Ishikawa (cell line): ENCODE measurements at regions not wholly inside any gene's neighbourhood (a gene's known extent, or its start where the extent isn't known, plus 50 kb on each side); places are given as distances from the start of the nearest gene placed in this dataset.

Experiments
- CEBPB ChIP-seq: IDR thresholded peaks from 2 replicates; pipeline ENCODE4 v1.6.1; 2012
- CREB1 ChIP-seq: IDR thresholded peaks from 2 replicates; pipeline ENCODE4 v1.6.1; 2012; ENCODE audit warnings: low read depth
- EGR1 ChIP-seq: IDR thresholded peaks from 2 replicates; pipeline ENCODE4 v1.6.1; 2012
- EP300 ChIP-seq: IDR thresholded peaks from 2 replicates; pipeline ENCODE4 v1.6.1; 2012; ENCODE audit warnings: borderline replicate concordance
- FOXM1 ChIP-seq: IDR thresholded peaks from 2 replicates; pipeline ENCODE4 v1.6.1; 2012; ENCODE audit warnings: low read depth, borderline replicate concordance
- NFIC ChIP-seq: IDR thresholded peaks from 2 replicates; pipeline ENCODE4 v1.6.1; 2012
- RAD21 ChIP-seq: IDR thresholded peaks from 2 replicates; pipeline ENCODE4 v1.6.1; 2012; ENCODE audit warnings: low read depth
- TCF12 ChIP-seq: IDR thresholded peaks from 2 replicates; pipeline ENCODE4 v1.6.1; 2012; ENCODE audit warnings: low read depth
- TEAD4 ChIP-seq: IDR thresholded peaks from 2 replicates; pipeline ENCODE4 v1.6.1; 2012
- YY1 ChIP-seq: IDR thresholded peaks from 2 replicates; pipeline ENCODE4 v1.6.1; 2012; ENCODE audit warnings: low read depth
- ZBTB7A ChIP-seq: IDR thresholded peaks from 2 replicates; pipeline ENCODE4 v1.6.1; 2012; ENCODE audit warnings: low read depth
- TF ChIP-seq, protein P1 (sequence below): IDR thresholded peaks from 2 replicates; pipeline ENCODE4 v1.6.1; 2012; ENCODE audit warnings: low read depth, mild to moderate bottlenecking
- TF ChIP-seq, protein P2 (sequence below): IDR thresholded peaks from 2 replicates; pipeline ENCODE4 v1.6.1; 2012
- TF ChIP-seq, protein P3 (sequence below): IDR thresholded peaks from 2 replicates; pipeline ENCODE4 v1.6.1; 2012

DNA sequence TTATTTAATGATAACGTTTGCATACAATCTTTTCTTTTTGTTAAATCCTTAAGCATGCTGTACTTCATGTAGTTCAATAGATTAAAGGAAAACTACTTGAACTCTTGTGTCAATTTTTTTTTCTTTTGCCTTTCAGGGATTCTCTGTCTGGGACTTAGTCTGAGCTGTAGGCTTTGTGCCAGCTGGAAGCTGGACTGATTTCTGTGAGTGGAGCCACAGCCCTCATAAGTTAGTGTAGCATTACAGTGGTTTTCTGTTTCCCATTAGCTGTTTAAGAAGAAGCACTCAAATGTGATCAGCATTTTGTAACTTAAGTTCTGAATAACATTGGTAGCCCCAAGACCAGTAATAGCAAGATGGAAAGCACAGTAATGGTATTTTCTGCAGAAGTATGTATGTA is 330.6 kb upstream of the MEF2C start:
- no peak for TF ChIP-seq TCF12
- TF ChIP-seq TEAD4, result no peak
- no peak for TF ChIP-seq CREB1
- no peak for TF ChIP-seq NFIC
- no peak for TF ChIP-seq ZBTB7A
- TF ChIP-seq, protein P1, sequence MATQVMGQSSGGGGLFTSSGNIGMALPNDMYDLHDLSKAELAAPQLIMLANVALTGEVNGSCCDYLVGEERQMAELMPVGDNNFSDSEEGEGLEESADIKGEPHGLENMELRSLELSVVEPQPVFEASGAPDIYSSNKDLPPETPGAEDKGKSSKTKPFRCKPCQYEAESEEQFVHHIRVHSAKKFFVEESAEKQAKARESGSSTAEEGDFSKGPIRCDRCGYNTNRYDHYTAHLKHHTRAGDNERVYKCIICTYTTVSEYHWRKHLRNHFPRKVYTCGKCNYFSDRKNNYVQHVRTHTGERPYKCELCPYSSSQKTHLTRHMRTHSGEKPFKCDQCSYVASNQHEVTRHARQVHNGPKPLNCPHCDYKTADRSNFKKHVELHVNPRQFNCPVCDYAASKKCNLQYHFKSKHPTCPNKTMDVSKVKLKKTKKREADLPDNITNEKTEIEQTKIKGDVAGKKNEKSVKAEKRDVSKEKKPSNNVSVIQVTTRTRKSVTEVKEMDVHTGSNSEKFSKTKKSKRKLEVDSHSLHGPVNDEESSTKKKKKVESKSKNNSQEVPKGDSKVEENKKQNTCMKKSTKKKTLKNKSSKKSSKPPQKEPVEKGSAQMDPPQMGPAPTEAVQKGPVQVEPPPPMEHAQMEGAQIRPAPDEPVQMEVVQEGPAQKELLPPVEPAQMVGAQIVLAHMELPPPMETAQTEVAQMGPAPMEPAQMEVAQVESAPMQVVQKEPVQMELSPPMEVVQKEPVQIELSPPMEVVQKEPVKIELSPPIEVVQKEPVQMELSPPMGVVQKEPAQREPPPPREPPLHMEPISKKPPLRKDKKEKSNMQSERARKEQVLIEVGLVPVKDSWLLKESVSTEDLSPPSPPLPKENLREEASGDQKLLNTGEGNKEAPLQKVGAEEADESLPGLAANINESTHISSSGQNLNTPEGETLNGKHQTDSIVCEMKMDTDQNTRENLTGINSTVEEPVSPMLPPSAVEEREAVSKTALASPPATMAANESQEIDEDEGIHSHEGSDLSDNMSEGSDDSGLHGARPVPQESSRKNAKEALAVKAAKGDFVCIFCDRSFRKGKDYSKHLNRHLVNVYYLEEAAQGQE, result no peak
- TF ChIP-seq, protein P2, sequence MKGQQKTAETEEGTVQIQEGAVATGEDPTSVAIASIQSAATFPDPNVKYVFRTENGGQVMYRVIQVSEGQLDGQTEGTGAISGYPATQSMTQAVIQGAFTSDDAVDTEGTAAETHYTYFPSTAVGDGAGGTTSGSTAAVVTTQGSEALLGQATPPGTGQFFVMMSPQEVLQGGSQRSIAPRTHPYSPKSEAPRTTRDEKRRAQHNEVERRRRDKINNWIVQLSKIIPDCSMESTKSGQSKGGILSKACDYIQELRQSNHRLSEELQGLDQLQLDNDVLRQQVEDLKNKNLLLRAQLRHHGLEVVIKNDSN, result no peak
- no peak for TF ChIP-seq FOXM1

DNA sequence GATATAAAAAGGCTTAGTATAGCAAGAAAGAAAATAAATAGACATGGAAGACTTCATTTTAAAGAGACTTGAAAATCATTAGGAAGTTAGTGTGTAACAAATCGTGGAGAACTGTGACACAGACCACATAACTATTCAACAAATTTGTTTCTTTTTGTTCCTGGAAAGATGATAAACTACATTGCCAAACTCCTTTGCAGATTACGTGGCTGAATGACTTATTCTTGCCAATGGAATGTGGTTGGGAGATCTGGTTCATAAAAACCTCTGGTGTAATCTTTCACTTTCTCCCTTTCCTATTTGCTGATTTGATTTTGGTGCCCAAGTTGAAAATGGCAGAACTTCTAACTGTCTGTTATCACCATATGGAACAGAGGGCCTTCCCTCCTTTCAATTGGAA is 328.9 kb upstream of the MEF2C start:
- TF ChIP-seq, protein P1, result no peak
- TF ChIP-seq NFIC (no peak), FOXM1 (no peak), EP300 (no peak), TCF12 (no peak), EGR1 (no peak), YY1 (no peak), TEAD4 (no peak), ZBTB7A (no peak)
- TF ChIP-seq, protein P3, sequence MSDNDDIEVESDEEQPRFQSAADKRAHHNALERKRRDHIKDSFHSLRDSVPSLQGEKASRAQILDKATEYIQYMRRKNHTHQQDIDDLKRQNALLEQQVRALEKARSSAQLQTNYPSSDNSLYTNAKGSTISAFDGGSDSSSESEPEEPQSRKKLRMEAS, result no peak

DNA sequence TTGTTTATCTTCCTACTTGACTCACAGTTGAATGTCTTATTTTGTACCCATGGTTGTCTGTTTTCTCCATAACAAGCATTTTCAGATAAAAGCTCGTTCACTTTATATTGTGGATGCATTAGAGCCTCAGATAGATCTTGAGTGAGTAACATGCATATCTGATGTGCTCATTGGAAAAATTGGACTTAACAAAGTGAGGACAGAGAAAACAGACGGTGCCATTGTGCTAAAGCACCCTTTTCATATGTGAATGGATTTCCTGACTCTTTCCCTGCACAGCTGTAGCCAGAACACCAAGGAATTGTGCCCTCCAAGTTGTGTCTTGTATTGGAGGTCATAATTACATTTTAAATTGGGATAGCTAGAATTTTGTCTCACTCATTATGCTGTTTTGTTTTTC is 325.8 kb upstream of the MEF2C start:
- TF ChIP-seq TEAD4, result no peak
- no peak for TF ChIP-seq CEBPB
- TF ChIP-seq, protein P1, result no peak

DNA sequence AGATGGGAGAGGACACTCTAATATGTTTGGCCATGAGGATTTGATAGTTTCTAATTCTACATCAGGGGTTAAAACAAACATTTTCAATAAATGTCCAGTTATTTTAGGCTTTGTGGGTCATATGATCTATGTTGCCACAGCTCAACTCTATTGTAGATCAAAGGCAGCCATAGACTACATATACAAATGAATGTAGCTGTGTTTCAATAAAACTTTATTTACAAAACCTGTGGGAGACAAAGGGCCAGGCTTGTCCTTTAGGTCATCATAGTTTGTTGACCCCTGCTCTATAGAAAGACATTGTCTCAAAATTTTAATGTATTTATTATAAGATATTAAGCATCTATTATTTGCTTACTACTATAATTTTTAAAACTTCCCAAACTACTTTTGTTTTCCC is 325.4 kb upstream of the MEF2C start:
- TF ChIP-seq EGR1, result no peak
- no peak for TF ChIP-seq ZBTB7A
- TF ChIP-seq, protein P3, result no peak
- no peak for TF ChIP-seq RAD21
- TF ChIP-seq, protein P2, result no peak
- no peak for TF ChIP-seq FOXM1
- no peak for TF ChIP-seq TCF12
- no peak for TF ChIP-seq NFIC
- no peak for TF ChIP-seq YY1

DNA sequence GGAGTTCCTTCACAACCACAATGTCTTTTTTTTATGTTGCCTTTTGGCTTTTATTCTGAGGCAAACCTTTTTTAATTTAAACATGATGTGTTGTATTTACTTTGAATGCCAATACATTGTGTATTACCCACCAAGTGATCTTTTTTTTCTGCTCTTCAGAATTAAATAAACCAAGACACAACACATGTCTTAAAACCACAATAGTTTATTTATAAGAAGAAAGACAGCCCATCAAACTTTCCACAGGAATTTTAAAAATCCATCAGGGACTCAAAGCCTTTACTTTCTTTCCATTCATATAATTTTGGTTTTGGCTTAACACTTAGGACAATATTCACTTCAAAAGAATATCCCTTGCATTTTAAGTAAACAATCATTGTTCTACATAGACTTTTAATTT is 321.8 kb upstream of the MEF2C start:
- TF ChIP-seq CREB1, result no peak
- TF ChIP-seq, protein P1, result no peak
